Keratinocyte (primary cell): ENCODE measurements at regions not wholly inside any gene's neighbourhood (a gene's known extent, or its start where the extent isn't known, plus 50 kb on each side); places are given as distances from the start of the nearest gene placed in this dataset.

Source experiments
- DNase-seq: peaks from one replicate; pipeline ENCODE4 v3.0.0-alpha.2; 2011; ENCODE audit warnings: low read depth, missing footprints, low spot score
- FAIRE-seq: peaks from 2 replicates; lab custom pipeline; 2011; peaks lifted over from hg19 to GRCh38; lab: Jason Lieb, UNC
- H2AFZ ChIP-seq: 2 replicates; pipeline ENCODE4 v1.6.0; 2012; ENCODE audit warnings: low read length, control low read depth, inconsistent platforms; ENCODE audit not compliant: control insufficient read depth
- H3K27ac ChIP-seq: 2 replicates; pipeline ENCODE4 v1.5.1; 2011; ENCODE audit warnings: low read length; ENCODE audit not compliant: control insufficient read depth, insufficient read depth
- H3K27me3 ChIP-seq: 3 replicates; pipeline ENCODE4 v1.6.0; 2011; ENCODE audit warnings: low read length; ENCODE audit not compliant: control insufficient read depth, insufficient read depth; ENCODE audit errors: extremely low read depth
- H3K36me3 ChIP-seq, 2 experiments: 2 replicates in 1 of 2; 3 replicates in 1 of 2; pipeline ENCODE4 v1.5.1; 2011; ENCODE audit warnings: low read length in 2 of 2, mild to moderate bottlenecking in 1 of 2; ENCODE audit not compliant: control insufficient read depth in 2 of 2, insufficient read depth in 2 of 2; ENCODE audit errors: extremely low read depth in 1 of 2
- H3K4me1 ChIP-seq: 3 replicates; pipeline ENCODE4 v1.5.1; 2011; ENCODE audit warnings: low read length; ENCODE audit not compliant: control insufficient read depth, insufficient read depth; ENCODE audit errors: extremely low read depth
- H3K4me2 ChIP-seq: 3 replicates; pipeline ENCODE4 v1.6.0; 2011; ENCODE audit warnings: low read depth, low read length; ENCODE audit not compliant: control insufficient read depth, insufficient read depth; ENCODE audit errors: extremely low read depth
- H3K4me3 ChIP-seq, 3 experiments: fragments of 200-600 bp in 1 of 3; sonication (generic) in 1 of 3; 2 replicates in 2 of 3; 3 replicates in 1 of 3; pipeline ENCODE4 v1.5.1; 2011 to 2016; ENCODE audit warnings: low read length in 3 of 3, mild to moderate bottlenecking in 3 of 3, control low read depth in 2 of 3, inconsistent platforms in 1 of 3, low read depth in 1 of 3, mixed read lengths in 1 of 3, mixed run types in 1 of 3, moderate library complexity in 1 of 3; ENCODE audit not compliant: control insufficient read depth in 2 of 3, insufficient read depth in 2 of 3; ENCODE audit errors: extremely low read depth in 1 of 3
- H3K79me2 ChIP-seq: 2 replicates; pipeline ENCODE4 v1.6.0; 2012; ENCODE audit warnings: low read length; ENCODE audit not compliant: control insufficient read depth, insufficient read depth
- H3K9ac ChIP-seq: 3 replicates; pipeline ENCODE4 v1.6.0; 2011; ENCODE audit warnings: low read length; ENCODE audit not compliant: control insufficient read depth, insufficient read depth; ENCODE audit errors: extremely low read depth
- H3K9me1 ChIP-seq: 3 replicates; pipeline ENCODE4 v1.6.0; 2011; ENCODE audit warnings: low read length; ENCODE audit not compliant: control insufficient read depth, insufficient read depth; ENCODE audit errors: extremely low read depth
- H3K9me3 ChIP-seq: 2 replicates; pipeline ENCODE4 v1.5.1; 2012; ENCODE audit warnings: low read depth, low read length; ENCODE audit not compliant: control insufficient read depth
- H4K20me1 ChIP-seq: 3 replicates; pipeline ENCODE4 v1.6.0; 2011; ENCODE audit warnings: low read length; ENCODE audit not compliant: control insufficient read depth, insufficient read depth; ENCODE audit errors: extremely low read depth
- CTCF ChIP-seq, 3 experiments: IDR thresholded peaks in 1 of 3; conservative IDR thresholded peaks in 1 of 3; optimal IDR thresholded peaks in 1 of 3; 2 replicates in 2 of 3; 3 replicates in 1 of 3; pipeline versions ENCODE3 to v1.5.1; 2011; ENCODE audit warnings: low read length in 3 of 3, mild to moderate bottlenecking in 3 of 3, moderate library complexity in 2 of 3, control low read depth in 1 of 3, inconsistent platforms in 1 of 3; ENCODE audit not compliant: insufficient read depth in 2 of 3; ENCODE audit errors: extremely low read depth in 1 of 3
- EZH2 ChIP-seq: IDR thresholded peaks from one replicate; pipeline ENCODE4 v1.6.1; 2012; ENCODE audit warnings: inconsistent platforms, mild to moderate bottlenecking, low read length, moderate library complexity
- dilution Hi-C: fragments of 300-500 bp; cut with MboI; formaldehyde crosslinking; loops from one replicate; pipeline ENCODE4 v1.7.0; 2020; ENCODE audit warnings: low sequenced_read_pairs; ENCODE audit not compliant: extremely low pct_ligation_motif_present

GRCh38 chr1:37399830-37400464 lies 74.4 kb upstream of the ZC3H12A start:
- Histone ChIP-seq H3K36me3 (no peaks in the 10 kb centered on the region), H2AFZ (no peak overlapping the region), H3K4me3 (no peak overlapping the region), H3K9me3 (no peaks in the 10 kb centered on the region), H3K9ac (no peak overlapping the region), H4K20me1 (no peaks in the 10 kb centered on the region), H3K79me2 (no peaks in the 10 kb centered on the region), H3K9me1 (no peaks in the 10 kb centered on the region), H3K27me3 (peaks cover 18% of the 10 kb centered on the region), H3K27ac (no peak overlapping the region), H3K4me1 (no peaks in the 10 kb centered on the region), H3K4me2 (no peak overlapping the region)
- DNase-seq, result no peak
- FAIRE-seq, result no peak
- dilution Hi-C loops, result no loop called here
- no peak for TF ChIP-seq CTCF (optimal IDR thresholded peaks at IDR 0.05 in 1 of 3, IDR thresholded peaks at IDR 0.05 in 1 of 3, conservative IDR thresholded peaks at IDR 0.05 in 1 of 3; ENCODE audit: extremely low read depth in 1 of 3, insufficient read depth in 2 of 3, low read length in 3 of 3)
- no peak for TF ChIP-seq EZH2

- Histone ChIP-seq H3K4me3 (no peak overlapping the region), H3K9me1 (no peaks in the 10 kb centered on the region), H4K20me1 (no peaks in the 10 kb centered on the region), H3K79me2 (no peaks in the 10 kb centered on the region), H3K4me1 (no peaks in the 10 kb centered on the region), H3K27ac (no peak overlapping the region), H3K9ac (no peak overlapping the region), H3K9me3 (no peaks in the 10 kb centered on the region), H3K4me2 (no peak overlapping the region), H3K36me3 (no peaks in the 10 kb centered on the region), H3K27me3 (peaks cover 15% of the 10 kb centered on the region), H2AFZ (no peak overlapping the region)
- no peak for DNase-seq
- dilution Hi-C loops, result no loop called here
- TF ChIP-seq EZH2 (peak; percentile 12), CTCF (optimal IDR thresholded peaks at IDR 0.05 in 1 of 3, IDR thresholded peaks at IDR 0.05 in 1 of 3, conservative IDR thresholded peaks at IDR 0.05 in 1 of 3; ENCODE audit: extremely low read depth in 1 of 3, insufficient read depth in 2 of 3, low read length in 3 of 3) (no peak)
- FAIRE-seq, result no peak
Observed at GRCh38 chr1:37400466-37401225, 73.7 kb upstream of the ZC3H12A start.
